GM06990 (cell line): ENCODE measurements at regions not wholly inside any gene's neighbourhood (a gene's known extent, or its start where the extent isn't known, plus 50 kb on each side); places are given as distances from the start of the nearest gene placed in this dataset.

ENCODE experiments used
- DNase-seq: peaks from one replicate; pipeline ENCODE4 v3.0.0-alpha.2; 2011; ENCODE audit not compliant: insufficient read length; ENCODE audit errors: extremely low read depth
- H3K27me3 ChIP-seq: replicated peaks from 2 replicates; pipeline ENCODE4 v1.6.0; 2011; ENCODE audit warnings: low read length; ENCODE audit not compliant: control insufficient read depth, insufficient read depth
- H3K36me3 ChIP-seq: 2 replicates; pipeline ENCODE4 v1.5.1; 2011; ENCODE audit warnings: low read length; ENCODE audit not compliant: control insufficient read depth, insufficient read depth
- H3K4me3 ChIP-seq: replicated peaks from 2 replicates; pipeline ENCODE4 v1.5.1; 2011; ENCODE audit warnings: low read depth, mild to moderate bottlenecking, control low read depth, low read length
- TF ChIP-seq, protein P1 (sequence below): IDR thresholded peaks from 2 replicates; pipeline ENCODE4 v1.5.1; 2011; ENCODE audit warnings: low read length, control low read depth, mild to moderate bottlenecking, inconsistent platforms; ENCODE audit not compliant: insufficient read depth, poor library complexity, severe bottlenecking

- H3K4me3 ChIP-seq: no peak overlapping the region
- H3K36me3 ChIP-seq: no peaks in the 10 kb centered on the region
- H3K27me3 ChIP-seq: no peaks in the 10 kb centered on the region
- TF ChIP-seq, protein P1, sequence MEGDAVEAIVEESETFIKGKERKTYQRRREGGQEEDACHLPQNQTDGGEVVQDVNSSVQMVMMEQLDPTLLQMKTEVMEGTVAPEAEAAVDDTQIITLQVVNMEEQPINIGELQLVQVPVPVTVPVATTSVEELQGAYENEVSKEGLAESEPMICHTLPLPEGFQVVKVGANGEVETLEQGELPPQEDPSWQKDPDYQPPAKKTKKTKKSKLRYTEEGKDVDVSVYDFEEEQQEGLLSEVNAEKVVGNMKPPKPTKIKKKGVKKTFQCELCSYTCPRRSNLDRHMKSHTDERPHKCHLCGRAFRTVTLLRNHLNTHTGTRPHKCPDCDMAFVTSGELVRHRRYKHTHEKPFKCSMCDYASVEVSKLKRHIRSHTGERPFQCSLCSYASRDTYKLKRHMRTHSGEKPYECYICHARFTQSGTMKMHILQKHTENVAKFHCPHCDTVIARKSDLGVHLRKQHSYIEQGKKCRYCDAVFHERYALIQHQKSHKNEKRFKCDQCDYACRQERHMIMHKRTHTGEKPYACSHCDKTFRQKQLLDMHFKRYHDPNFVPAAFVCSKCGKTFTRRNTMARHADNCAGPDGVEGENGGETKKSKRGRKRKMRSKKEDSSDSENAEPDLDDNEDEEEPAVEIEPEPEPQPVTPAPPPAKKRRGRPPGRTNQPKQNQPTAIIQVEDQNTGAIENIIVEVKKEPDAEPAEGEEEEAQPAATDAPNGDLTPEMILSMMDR: peak; percentile 13
- DNase-seq: no peak
These were observed 150.9 kb downstream of the CD8B2 start for GRCh38 chr2:106638043-106638442.

- no peaks in the 10 kb centered on the region for H3K27me3 ChIP-seq
- TF ChIP-seq, protein P1: no peak
- H3K36me3 ChIP-seq: no peaks in the 10 kb centered on the region
- no peak overlapping the region for H3K4me3 ChIP-seq
- no peak for DNase-seq
These were observed 151.4 kb downstream of the CD8B2 start for GRCh38 chr2:106638580-106638979.

DNA sequence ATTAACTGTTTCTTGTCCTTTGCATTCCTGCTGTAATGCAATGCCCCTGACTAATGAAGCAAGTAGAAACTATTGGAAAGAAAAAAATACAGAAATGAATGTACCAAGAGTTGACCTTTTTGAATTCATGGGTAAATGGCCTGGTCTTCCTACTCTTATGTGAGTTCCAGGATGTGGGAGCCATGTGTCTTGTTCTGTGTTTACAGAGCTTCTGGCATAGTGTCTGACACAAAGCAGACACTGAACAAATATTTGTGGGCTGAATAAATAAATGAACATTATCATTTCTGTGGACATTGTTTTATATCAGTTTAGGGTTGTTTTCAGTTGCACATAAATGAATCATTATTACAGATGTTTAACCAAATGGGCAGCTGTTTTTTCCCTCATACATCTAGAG, 155.5 kb downstream of the CD8B2 start:
- H3K4me3 ChIP-seq: no peak overlapping the region
- no peaks in the 10 kb centered on the region for H3K27me3 ChIP-seq
- H3K36me3 ChIP-seq: no peaks in the 10 kb centered on the region
- TF ChIP-seq, protein P1: no peak
- no peak for DNase-seq

- TF ChIP-seq, protein P1: no peak
- Histone ChIP-seq H3K36me3 (no peaks in the 10 kb centered on the region), H3K4me3 (no peak overlapping the region), H3K27me3 (no peaks in the 10 kb centered on the region)
- no peak for DNase-seq
These were observed 157.5 kb downstream of the CD8B2 start for GRCh38 chr2:106644623-106645022.

DNA sequence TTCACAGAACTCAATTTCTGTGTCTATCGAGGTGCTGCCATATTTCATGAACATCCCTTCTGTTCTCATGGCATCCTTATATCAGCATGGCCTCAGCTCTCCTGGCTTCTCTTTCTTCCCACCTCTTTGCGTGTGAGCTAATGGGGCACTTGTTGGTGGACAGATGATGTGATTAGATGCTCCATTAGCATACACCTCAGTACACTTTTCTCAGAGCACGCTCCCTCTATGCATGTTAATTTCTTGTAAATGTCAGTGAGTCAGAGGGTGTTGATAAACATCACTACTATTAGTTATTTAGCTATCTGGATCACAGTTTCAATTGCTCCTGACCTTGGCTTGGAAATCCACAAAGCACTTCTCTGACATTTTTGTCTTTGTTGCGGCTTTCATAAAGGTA, 159.4 kb downstream of the CD8B2 start:
- TF ChIP-seq, protein P1: no peak
- Histone ChIP-seq H3K4me3 (no peak overlapping the region), H3K27me3 (no peaks in the 10 kb centered on the region), H3K36me3 (no peaks in the 10 kb centered on the region)
- DNase-seq: no peak

DNA sequence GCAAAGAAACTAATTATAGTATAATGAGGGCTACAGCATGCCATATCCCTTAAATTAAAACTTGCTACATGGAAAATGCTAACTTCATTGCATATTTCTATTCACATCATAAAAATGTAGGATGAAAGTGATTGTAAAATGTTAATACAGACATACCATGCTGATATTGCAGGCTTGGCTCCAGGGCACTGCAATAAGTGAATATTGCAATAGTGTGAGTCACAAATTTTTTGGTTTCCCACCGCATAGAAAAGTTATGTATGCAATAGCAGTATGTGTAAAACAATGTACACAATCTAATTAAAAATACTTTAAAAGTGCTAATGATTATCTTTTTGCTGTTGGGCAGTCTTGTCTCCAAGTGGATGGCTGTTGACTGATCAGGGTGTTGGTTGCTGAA, 162.1 kb downstream of the CD8B2 start:
- Histone ChIP-seq H3K36me3 (no peaks in the 10 kb centered on the region), H3K27me3 (0 out of 2 replicates have a peak, but pooled peaks cover 1% of the 10 kb centered on the region), H3K4me3 (no peak overlapping the region)
- no peak for DNase-seq
- TF ChIP-seq, protein P1: no peak
